ENCODE measurements at regions not wholly inside any gene's neighbourhood (a gene's known extent, or its start where the extent isn't known, plus 50 kb on each side); places are given as distances from the start of the nearest gene placed in this dataset.

DNA sequence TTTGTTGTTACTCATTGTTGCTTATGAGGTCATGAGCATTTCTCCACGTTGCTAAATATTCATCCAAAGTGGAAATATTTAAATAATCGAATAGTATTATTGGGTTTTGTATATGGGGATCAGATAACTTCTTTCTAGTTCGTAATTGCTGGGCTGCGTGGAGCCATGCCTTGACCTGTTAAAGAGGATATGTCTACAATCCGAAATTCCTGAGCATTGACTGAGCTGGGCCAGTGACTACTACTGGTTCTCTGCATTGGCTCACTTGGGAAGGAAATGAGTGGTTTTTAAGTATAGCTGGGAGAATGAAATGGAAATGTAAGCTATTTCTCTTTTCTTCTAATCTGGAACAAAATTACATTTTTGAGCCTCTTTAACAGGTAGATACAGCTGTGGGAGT lies 163.2 kb downstream of the RPL10L start:
- Histone ChIP-seq H3K9me2 (replicated peaks; ENCODE audit: insufficient read depth, low read length) (no peaks in the 10 kb centered on the region), H3K4me2 (ENCODE audit: low read depth, low read length) (no peak overlapping the region), H3K36me3 (replicated peaks; ENCODE audit: insufficient read depth, low read length) (no peaks in the 10 kb centered on the region), H3K27ac (ENCODE audit: low read length) (no peak overlapping the region), H3K4me1 (ENCODE audit: low read length) (no peaks in the 10 kb centered on the region), H3K79me2 (ENCODE audit: low read length) (no peaks in the 10 kb centered on the region), H3K9me3 (replicated peaks; ENCODE audit: insufficient read depth, low read length) (no peaks in the 10 kb centered on the region), H3K4me3 (ENCODE audit: low read length) (no peak overlapping the region), H2AFZ (ENCODE audit: low read length) (no peak overlapping the region), H3F3A (ENCODE audit: insufficient read depth, low read length) (peaks cover 6% of the 10 kb centered on the region), H3K9ac (ENCODE audit: low read length) (no peak overlapping the region), H4K20me1 (ENCODE audit: insufficient read depth, low read length) (no peaks in the 10 kb centered on the region), H3K27me3 (replicated peaks; ENCODE audit: insufficient read depth, low read length) (no peaks in the 10 kb centered on the region)
- TF ChIP-seq, protein P1, sequence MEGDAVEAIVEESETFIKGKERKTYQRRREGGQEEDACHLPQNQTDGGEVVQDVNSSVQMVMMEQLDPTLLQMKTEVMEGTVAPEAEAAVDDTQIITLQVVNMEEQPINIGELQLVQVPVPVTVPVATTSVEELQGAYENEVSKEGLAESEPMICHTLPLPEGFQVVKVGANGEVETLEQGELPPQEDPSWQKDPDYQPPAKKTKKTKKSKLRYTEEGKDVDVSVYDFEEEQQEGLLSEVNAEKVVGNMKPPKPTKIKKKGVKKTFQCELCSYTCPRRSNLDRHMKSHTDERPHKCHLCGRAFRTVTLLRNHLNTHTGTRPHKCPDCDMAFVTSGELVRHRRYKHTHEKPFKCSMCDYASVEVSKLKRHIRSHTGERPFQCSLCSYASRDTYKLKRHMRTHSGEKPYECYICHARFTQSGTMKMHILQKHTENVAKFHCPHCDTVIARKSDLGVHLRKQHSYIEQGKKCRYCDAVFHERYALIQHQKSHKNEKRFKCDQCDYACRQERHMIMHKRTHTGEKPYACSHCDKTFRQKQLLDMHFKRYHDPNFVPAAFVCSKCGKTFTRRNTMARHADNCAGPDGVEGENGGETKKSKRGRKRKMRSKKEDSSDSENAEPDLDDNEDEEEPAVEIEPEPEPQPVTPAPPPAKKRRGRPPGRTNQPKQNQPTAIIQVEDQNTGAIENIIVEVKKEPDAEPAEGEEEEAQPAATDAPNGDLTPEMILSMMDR (IDR thresholded peaks at IDR 0.05; ENCODE audit: low read length): no peak
- TF ChIP-seq EZH2 (optimal IDR thresholded peaks at IDR 0.05; ENCODE audit: low read depth, low read length): no peak
- no peak for TF ChIP-seq EZH2phosphoT487 (IDR thresholded peaks at IDR 0.05; ENCODE audit: low read length)
- no peak for DNase-seq

GRCh38 chr14:46487582-46488350 lies 163.8 kb downstream of the RPL10L start:
- Histone ChIP-seq H3K27ac (ENCODE audit: low read length) (no peak overlapping the region), H3K4me2 (ENCODE audit: low read depth, low read length) (no peak overlapping the region), H2AFZ (ENCODE audit: low read length) (no peak overlapping the region)

GRCh38 chr14:46482200-46482599 lies 169.4 kb downstream of the RPL10L start:
- no peaks in the 10 kb centered on the region for H3K4me1 ChIP-seq (ENCODE audit: low read length)
- no peak overlapping the region for H3K4me2 ChIP-seq (ENCODE audit: low read depth, low read length)
- H3K36me3 ChIP-seq (replicated peaks; ENCODE audit: insufficient read depth, low read length): no peaks in the 10 kb centered on the region
- no peaks in the 10 kb centered on the region for H3K9me3 ChIP-seq (replicated peaks; ENCODE audit: insufficient read depth, low read length)
- TF ChIP-seq, protein P1 (IDR thresholded peaks at IDR 0.05; ENCODE audit: low read length): no peak
- TF ChIP-seq EZH2 (optimal IDR thresholded peaks at IDR 0.05; ENCODE audit: low read depth, low read length): no peak
- TF ChIP-seq EZH2phosphoT487 (IDR thresholded peaks at IDR 0.05; ENCODE audit: low read length): no peak
- no peaks in the 10 kb centered on the region for H3K79me2 ChIP-seq (ENCODE audit: low read length)
- H3K27me3 ChIP-seq (replicated peaks; ENCODE audit: insufficient read depth, low read length): no peaks in the 10 kb centered on the region
- H3K9ac ChIP-seq (ENCODE audit: low read length): no peak overlapping the region
- DNase-seq: no peak
- H3K9me2 ChIP-seq (replicated peaks; ENCODE audit: insufficient read depth, low read length): no peaks in the 10 kb centered on the region
- H2AFZ ChIP-seq (ENCODE audit: low read length): no peak overlapping the region
- no peak overlapping the region for H3K27ac ChIP-seq (ENCODE audit: low read length)
- H4K20me1 ChIP-seq (ENCODE audit: insufficient read depth, low read length): no peaks in the 10 kb centered on the region
- no peaks in the 10 kb centered on the region for H3F3A ChIP-seq (ENCODE audit: insufficient read depth, low read length)
- H3K4me3 ChIP-seq (ENCODE audit: low read length): no peak overlapping the region

More at GRCh38 chr14:46487582-46488350, 163.8 kb downstream of the RPL10L start:
- H3K36me3 ChIP-seq (replicated peaks; ENCODE audit: insufficient read depth, low read length): no peaks in the 10 kb centered on the region
- H3K9me3 ChIP-seq (replicated peaks; ENCODE audit: insufficient read depth, low read length): no peaks in the 10 kb centered on the region
- DNase-seq: no peak
- H4K20me1 ChIP-seq (ENCODE audit: insufficient read depth, low read length): no peaks in the 10 kb centered on the region
- no peaks in the 10 kb centered on the region for H3K9me2 ChIP-seq (replicated peaks; ENCODE audit: insufficient read depth, low read length)
- no peaks in the 10 kb centered on the region for H3K4me1 ChIP-seq (ENCODE audit: low read length)
- no peaks in the 10 kb centered on the region for H3K27me3 ChIP-seq (replicated peaks; ENCODE audit: insufficient read depth, low read length)
- H3K4me3 ChIP-seq (ENCODE audit: low read length): no peak overlapping the region
- H3K9ac ChIP-seq (ENCODE audit: low read length): no peak overlapping the region
- no peaks in the 10 kb centered on the region for H3K79me2 ChIP-seq (ENCODE audit: low read length)
- peaks cover 6% of the 10 kb centered on the region for H3F3A ChIP-seq (ENCODE audit: insufficient read depth, low read length)
- no peak for TF ChIP-seq EZH2 (optimal IDR thresholded peaks at IDR 0.05; ENCODE audit: low read depth, low read length)
- no peak for TF ChIP-seq EZH2phosphoT487 (IDR thresholded peaks at IDR 0.05; ENCODE audit: low read length)
- TF ChIP-seq, protein P1 (IDR thresholded peaks at IDR 0.05; ENCODE audit: low read length): no peak
